Heart right ventricle (tissue), 16 donors: ENCODE measurements at regions not wholly inside any gene's neighbourhood (a gene's known extent, or its start where the extent isn't known, plus 50 kb on each side); places are given as distances from the start of the nearest gene placed in this dataset.

Source experiments
- ATAC-seq, 8 donors: fragments of 200-7000 bp; cut with Tn5 transposase; one replicate each; pipeline ENCODE4 v1.9.1; 2020; ENCODE audit warnings: mild to moderate bottlenecking in 8 of 8, moderate library complexity in 8 of 8, moderate number of reproducible peaks in 1 of 8
- DNase-seq, 2 donors: peaks; one replicate each; pipeline ENCODE4 v3.0.0-alpha.2; 2020
- H3K27ac ChIP-seq, 10 donors: fragments of 200-600 bp; sonication (generic) in 2 of 10; one replicate each; pipeline versions ENCODE4 v1.5.0 to v1.8.0; 2020 to 2022; ENCODE audit warnings: mild to moderate bottlenecking in 3 of 10
- H3K27me3 ChIP-seq, 7 donors: fragments of 200-600 bp; one replicate each; pipeline ENCODE4 v1.8.0; 2021 to 2022; ENCODE audit warnings: mild to moderate bottlenecking in 2 of 7
- H3K36me3 ChIP-seq, 9 donors: fragments of 200-600 bp; sonication (generic) in 1 of 9; one replicate each; pipeline versions ENCODE4 v1.5.0 to v1.8.0; 2020 to 2022; ENCODE audit warnings: mild to moderate bottlenecking in 2 of 9
- H3K4me1 ChIP-seq, 9 donors: fragments of 200-600 bp; sonication (generic) in 1 of 9; one replicate each; pipeline versions ENCODE4 v1.5.0 to v1.8.0; 2020 to 2022; ENCODE audit warnings: mild to moderate bottlenecking in 4 of 9
- H3K4me3 ChIP-seq, 10 donors: fragments of 200-600 bp; sonication (generic) in 2 of 10; one replicate each; pipeline versions ENCODE4 v1.5.0 to v1.8.0; 2020 to 2022; ENCODE audit warnings: mild to moderate bottlenecking in 7 of 10, moderate library complexity in 2 of 10
- H3K9me3 ChIP-seq, 11 donors: fragments of 200-600 bp in 10 of 11; sonication (generic) in 2 of 11; one replicate each; pipeline versions ENCODE4 v1.5.0 to v1.8.0; 2013 to 2022; ENCODE audit warnings: mild to moderate bottlenecking in 2 of 11, control low read depth in 1 of 11, moderate library complexity in 1 of 11
- WGBS, 2 donors: extraction: QIAGEN DNeasy Blood & Tissue Kit; methylation state at CpG; one replicate each; pipeline ENCODE4 v1.1.7; 2013; ENCODE audit warnings: inconsistent platforms in 1 of 2; 5-methylcytosine and 5-hydroxymethylcytosine counted together
- intact Hi-C, 10 donors: fragments of 100-400 bp; cut with DNase I; formaldehyde crosslinking; loops; one replicate each; pipeline versions ENCODE4 v1.11.1 to v1.14.2; 2022
- TF ChIP-seq, protein P1 (sequence below), 9 donors: fragments of 200-600 bp; sonication (generic) in 2 of 9; IDR thresholded peaks; one replicate each; pipeline versions ENCODE4 v1.5.0 to v1.8.0; 2021 to 2022; ENCODE audit warnings: antibody characterized with exemption in 9 of 9, mild to moderate bottlenecking in 5 of 9, moderate library complexity in 1 of 9
- donor health status: Arrhythmogenic right ventricular cardiomyopathy.
- donor health status: ischemic (EF 13 %, LVEDD 7.1; RV severe dilation, severe dysfunction).
- donor health status: healthy with polysubstance abuse.
- donor health status: DM: no; HTN: yes; CAD: no.
- donor health status: DM: no; HTN: no; CAD: no.
- donor health status: ischemic (EF 25% LVEDD 6.9; RV normal size, moderate dysfunction).
- donor health status: ischemic (EF 25% LVEDD 5.7; RV mildly dilated, moderate dysfunction).
- donor health status: healthy.
- donor health status: DM: yes; HTN: yes; CAD: no.
- donor health status: Ischemic cardiomyopathy.
- donor health status: ischemic (EF 35%, LVEDD 5.7; RV mildly dilated, moderate dysfunction).
- donor health status: nonischemic (EF 11% LVEDD 7.7; RV severe dilation, severe dysfunction).
- donor health status: DM: yes; HTN: yes; CAD: no.
- donor health status: PGD.
- donor health status: ischemic (EF 29% LVEDD 5.4; RV normal size, mild dysfunction).
- donor health status: nonischemic (EF 23%, LVEDD 6.1; RV moderate dilation, normal function).

DNA sequence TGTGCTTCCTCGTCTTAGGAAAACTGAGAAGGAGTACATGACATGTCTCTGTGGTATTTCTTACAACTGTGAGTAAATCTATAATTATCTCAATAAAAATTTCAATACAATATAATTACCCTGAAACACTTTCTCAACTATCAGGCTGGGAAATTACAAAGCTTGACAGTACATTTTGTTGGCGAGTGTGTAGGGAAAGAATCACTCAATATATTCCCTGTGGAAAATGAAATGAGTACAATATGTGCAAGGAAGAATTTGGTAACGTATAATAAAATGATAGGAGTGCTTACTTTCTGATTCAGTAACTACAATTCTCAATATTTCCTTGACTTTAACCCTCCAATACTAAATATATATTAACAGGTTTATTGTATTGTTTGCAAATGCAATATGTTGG, 818.2 kb upstream of the CADM2 start:
- Histone ChIP-seq H3K4me3 (no peak overlapping the region), H3K27me3 (no peaks in the 10 kb centered on the region), H3K27ac (no peak overlapping the region), H3K36me3 (no peaks in the 10 kb centered on the region), H3K4me1 (no peaks in the 10 kb centered on the region), H3K9me3 (peaks cover 0 to 9% (median 0%) of the 10 kb centered on the region in 11 donors)
- ATAC-seq: no peak
- intact Hi-C loops: no loop called here
- TF ChIP-seq, protein P1, sequence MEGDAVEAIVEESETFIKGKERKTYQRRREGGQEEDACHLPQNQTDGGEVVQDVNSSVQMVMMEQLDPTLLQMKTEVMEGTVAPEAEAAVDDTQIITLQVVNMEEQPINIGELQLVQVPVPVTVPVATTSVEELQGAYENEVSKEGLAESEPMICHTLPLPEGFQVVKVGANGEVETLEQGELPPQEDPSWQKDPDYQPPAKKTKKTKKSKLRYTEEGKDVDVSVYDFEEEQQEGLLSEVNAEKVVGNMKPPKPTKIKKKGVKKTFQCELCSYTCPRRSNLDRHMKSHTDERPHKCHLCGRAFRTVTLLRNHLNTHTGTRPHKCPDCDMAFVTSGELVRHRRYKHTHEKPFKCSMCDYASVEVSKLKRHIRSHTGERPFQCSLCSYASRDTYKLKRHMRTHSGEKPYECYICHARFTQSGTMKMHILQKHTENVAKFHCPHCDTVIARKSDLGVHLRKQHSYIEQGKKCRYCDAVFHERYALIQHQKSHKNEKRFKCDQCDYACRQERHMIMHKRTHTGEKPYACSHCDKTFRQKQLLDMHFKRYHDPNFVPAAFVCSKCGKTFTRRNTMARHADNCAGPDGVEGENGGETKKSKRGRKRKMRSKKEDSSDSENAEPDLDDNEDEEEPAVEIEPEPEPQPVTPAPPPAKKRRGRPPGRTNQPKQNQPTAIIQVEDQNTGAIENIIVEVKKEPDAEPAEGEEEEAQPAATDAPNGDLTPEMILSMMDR (IDR thresholded peaks at IDR 0.05): no peak
- DNase-seq: no peak
- 55 to 60% methylated on average over 3 of the region's 3 CpGs for WGBS, 2 donors

DNA sequence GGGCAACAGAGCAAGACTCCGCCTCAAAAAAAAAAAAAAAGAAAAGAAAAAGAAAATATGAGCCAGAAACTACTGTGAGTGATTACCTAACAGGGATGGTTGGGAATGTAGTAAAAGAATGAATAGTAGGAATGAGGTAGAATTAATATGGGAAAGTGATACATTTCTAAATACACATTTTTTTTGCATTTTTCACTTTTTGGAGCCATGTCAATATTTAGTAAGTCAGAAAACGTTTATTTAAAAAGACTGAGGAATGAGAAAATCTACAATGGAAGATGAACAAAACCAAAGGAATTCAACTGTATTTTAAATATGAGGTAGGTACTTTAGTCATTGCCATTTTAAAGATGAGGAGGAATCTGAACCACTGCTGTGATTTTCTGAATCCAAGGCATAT, 817.2 kb upstream of the CADM2 start:
- ATAC-seq (no peak), DNase-seq (no peak)
- no peak overlapping the region for H3K27ac ChIP-seq
- intact Hi-C loops: no loop called here
- H3K9me3 ChIP-seq: peaks cover 0 to 9% (median 0%) of the 10 kb centered on the region in 11 donors
- 57 to 65% methylated on average over 2 of the region's 2 CpGs for WGBS, 2 donors
- TF ChIP-seq, protein P1 (IDR thresholded peaks at IDR 0.05): no peak
- no peaks in the 10 kb centered on the region for H3K36me3 ChIP-seq
- H3K27me3 ChIP-seq: no peaks in the 10 kb centered on the region
- no peak overlapping the region for H3K4me3 ChIP-seq
- no peaks in the 10 kb centered on the region for H3K4me1 ChIP-seq

DNA sequence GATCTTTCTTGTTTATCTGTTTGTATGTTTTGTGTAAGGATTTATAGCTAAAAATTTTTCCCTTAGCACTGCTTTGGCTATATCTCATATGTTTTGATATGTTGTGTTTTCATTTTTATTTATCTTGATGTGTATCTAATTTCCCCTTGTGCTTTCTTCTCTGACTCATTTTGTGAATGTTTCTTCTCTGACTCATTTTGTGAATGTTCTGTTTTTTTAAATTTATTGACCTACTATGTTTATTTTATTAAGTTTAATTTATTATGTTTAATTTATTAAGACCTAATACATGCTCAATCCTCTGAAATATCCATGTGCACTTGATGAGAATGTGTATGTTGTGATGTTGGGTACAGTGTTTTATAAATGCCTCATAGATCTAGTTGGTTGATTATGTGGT, 793.5 kb upstream of the CADM2 start:
- DNase-seq (no peak), ATAC-seq (no peak)
- H3K4me1 ChIP-seq: no peaks in the 10 kb centered on the region
- no peaks in the 10 kb centered on the region for H3K36me3 ChIP-seq
- intact Hi-C loops: no loop called here
- H3K4me3 ChIP-seq: no peak overlapping the region
- peaks cover 0 to 36% (median 0%) of the 10 kb centered on the region in 11 donors for H3K9me3 ChIP-seq
- H3K27ac ChIP-seq: no peak overlapping the region
- no peaks in the 10 kb centered on the region for H3K27me3 ChIP-seq
- TF ChIP-seq, protein P1 (IDR thresholded peaks at IDR 0.05): no peak

DNA sequence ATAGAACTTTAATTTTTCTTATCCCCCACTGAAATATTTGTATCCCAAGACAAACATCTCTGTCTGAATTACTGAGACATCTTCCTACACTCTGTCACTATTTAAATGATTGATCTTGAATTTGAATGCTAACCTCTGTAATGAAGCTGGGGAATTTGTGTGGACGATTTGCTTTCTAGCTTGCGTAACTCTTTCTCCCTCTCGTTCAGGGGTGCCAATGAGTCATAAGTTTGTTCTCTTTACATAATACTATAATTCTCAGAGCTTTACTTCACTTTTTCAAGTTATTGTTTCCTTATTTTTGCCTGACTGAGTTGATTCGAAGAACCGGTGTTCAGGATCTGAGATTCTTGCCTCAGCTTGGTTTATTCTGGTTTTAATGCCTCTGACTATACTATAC, 783.3 kb upstream of the CADM2 start:
- Histone ChIP-seq H3K9me3 (peaks cover 0 to 39% (median 3%) of the 10 kb centered on the region in 11 donors), H3K27me3 (no peaks in the 10 kb centered on the region), H3K4me3 (no peak overlapping the region), H3K4me1 (no peaks in the 10 kb centered on the region), H3K27ac (no peak overlapping the region), H3K36me3 (no peaks in the 10 kb centered on the region)
- DNase-seq (no peak), ATAC-seq (no peak)
- WGBS, 2 donors: 83 to 87% methylated on average over 5 of the region's 5 CpGs
- TF ChIP-seq, protein P1 (IDR thresholded peaks at IDR 0.05): no peak
- intact Hi-C loops: no loop called here

DNA sequence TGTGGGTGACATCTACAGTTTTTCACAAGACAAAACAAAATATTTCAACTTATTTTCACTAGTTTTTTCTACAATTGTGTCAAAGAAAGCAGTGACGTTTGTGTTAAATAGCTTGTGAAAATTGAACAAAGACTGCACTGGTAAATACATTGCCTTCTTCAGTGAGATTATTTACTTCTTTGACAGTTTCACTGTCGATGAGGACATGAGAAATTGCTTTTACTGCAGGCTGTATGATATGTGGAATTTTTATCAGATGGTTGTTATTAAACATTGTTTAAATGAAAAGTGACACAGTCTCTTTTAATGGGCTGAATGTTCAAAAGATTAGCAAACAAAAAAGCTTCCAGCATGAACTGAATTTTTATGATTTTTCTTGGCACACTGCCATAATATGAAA, 773.9 kb upstream of the CADM2 start:
- intact Hi-C loops: no loop called here
- TF ChIP-seq, protein P1 (IDR thresholded peaks at IDR 0.05): no peak
- no peak for ATAC-seq
- Histone ChIP-seq H3K9me3 (peaks cover 0 to 11% (median 0%) of the 10 kb centered on the region in 11 donors), H3K4me3 (no peak overlapping the region), H3K4me1 (no peaks in the 10 kb centered on the region), H3K36me3 (no peaks in the 10 kb centered on the region), H3K27ac (no peak overlapping the region), H3K27me3 (no peaks in the 10 kb centered on the region)
- DNase-seq: no peak
- WGBS, 2 donors: 68% methylated on average over 2 of the region's 2 CpGs
